Naive thymus-derived CD4-positive, alpha-beta T cell (primary cell): ENCODE measurements at regions not wholly inside any gene's neighbourhood (a gene's known extent, or its start where the extent isn't known, plus 50 kb on each side); places are given as distances from the start of the nearest gene placed in this dataset.

Experiments
- ATAC-seq: fragments of 150-1000 bp; cut with Tn5 transposase; 2 replicates; pipeline ENCODE4 v1.10.0; 2021; ENCODE audit warnings: mild to moderate bottlenecking, moderate library complexity
- CTCF ChIA-PET: fragments of 350-600 bp; sonication (Branson Sonifier 250); formaldehyde crosslinking; loops from one replicate; lab custom pipeline; 2021; ENCODE audit warnings: antibody characterized with exemption; lab: Charles Lee
- POLR2A ChIA-PET: fragments of 350-600 bp; sonication (Branson Sonifier 250); formaldehyde crosslinking; loops from one replicate; lab custom pipeline; 2021; ENCODE audit warnings: antibody characterized with exemption, inconsistent platforms; lab: Charles Lee
- DNase-seq, 9 donors: peaks; one replicate each; pipeline versions ENCODE4 v3.0.0 to v3.0.0-alpha.2; 2020 to 2022; ENCODE audit warnings: mixed read lengths in 1 of 9
- H3K27ac ChIP-seq: one replicate; pipeline ENCODE4 v1.7.0; 2013; ENCODE audit warnings: mild to moderate bottlenecking, low read depth, low read length, moderate library complexity
- H3K27me3 ChIP-seq, 2 donors: one replicate each; pipeline ENCODE4 v1.7.0; 2013; ENCODE audit warnings: low read length in 2 of 2, mild to moderate bottlenecking in 2 of 2, moderate library complexity in 2 of 2; ENCODE audit not compliant: control insufficient read depth in 2 of 2, insufficient read depth in 2 of 2
- H3K36me3 ChIP-seq, 3 experiments: 1 replicate in 2 of 3; 2 replicates in 1 of 3; pipeline ENCODE4 v1.7.0; 2013; ENCODE audit warnings: low read length in 3 of 3, mild to moderate bottlenecking in 3 of 3, moderate library complexity in 1 of 3; ENCODE audit not compliant: insufficient read depth in 3 of 3, control insufficient read depth in 2 of 3
- H3K4me1 ChIP-seq, 2 donors: one replicate each; pipeline ENCODE4 v1.7.0; 2013; ENCODE audit warnings: low read length in 2 of 2, mild to moderate bottlenecking in 2 of 2, moderate library complexity in 1 of 2; ENCODE audit not compliant: control insufficient read depth in 2 of 2, insufficient read depth in 2 of 2
- H3K4me3 ChIP-seq: 2 replicates; pipeline ENCODE4 v1.7.0; 2013; ENCODE audit warnings: mild to moderate bottlenecking, low read length
- H3K9me3 ChIP-seq, 3 experiments: 1 replicate in 2 of 3; 2 replicates in 1 of 3; pipeline ENCODE4 v1.7.0; 2013; ENCODE audit warnings: low read length in 3 of 3; ENCODE audit not compliant: control insufficient read depth in 2 of 3
- H3K27ac Mint-ChIP-seq, 9 donors: one replicate each; pipeline ENCODE4 v1.8.0; 2020 to 2022; ENCODE audit warnings: mixed read lengths in 9 of 9, mild to moderate bottlenecking in 8 of 9, moderate library complexity in 5 of 9, inconsistent platforms in 2 of 9
- H3K27me3 Mint-ChIP-seq, 5 donors: one replicate each; pipeline ENCODE4 v1.8.0; 2021 to 2022; ENCODE audit warnings: mixed read lengths in 5 of 5, mild to moderate bottlenecking in 1 of 5
- H3K36me3 Mint-ChIP-seq, 5 donors: one replicate each; pipeline ENCODE4 v1.8.0; 2020 to 2022; ENCODE audit warnings: mixed read lengths in 5 of 5, mild to moderate bottlenecking in 3 of 5, inconsistent platforms in 1 of 5
- H3K4me1 Mint-ChIP-seq, 7 donors: one replicate each; pipeline ENCODE4 v1.8.0; 2020 to 2022; ENCODE audit warnings: mixed read lengths in 7 of 7, mild to moderate bottlenecking in 3 of 7, inconsistent platforms in 1 of 7
- H3K4me3 Mint-ChIP-seq, 10 donors: one replicate each; pipeline ENCODE4 v1.8.0; 2020 to 2022; ENCODE audit warnings: mild to moderate bottlenecking in 10 of 10, mixed read lengths in 10 of 10, moderate library complexity in 6 of 10, inconsistent platforms in 2 of 10
- H3K9me3 Mint-ChIP-seq, 11 donors: one replicate each; pipeline ENCODE4 v1.8.0; 2020 to 2022; ENCODE audit warnings: mixed read lengths in 11 of 11, mild to moderate bottlenecking in 4 of 11, inconsistent platforms in 1 of 11, moderate library complexity in 1 of 11
- intact Hi-C, 2 donors: fragments of 100-400 bp; cut with micrococcal nuclease; formaldehyde crosslinking; loops; one replicate each; pipeline ENCODE4 v1.15.1; 2023

DNA sequence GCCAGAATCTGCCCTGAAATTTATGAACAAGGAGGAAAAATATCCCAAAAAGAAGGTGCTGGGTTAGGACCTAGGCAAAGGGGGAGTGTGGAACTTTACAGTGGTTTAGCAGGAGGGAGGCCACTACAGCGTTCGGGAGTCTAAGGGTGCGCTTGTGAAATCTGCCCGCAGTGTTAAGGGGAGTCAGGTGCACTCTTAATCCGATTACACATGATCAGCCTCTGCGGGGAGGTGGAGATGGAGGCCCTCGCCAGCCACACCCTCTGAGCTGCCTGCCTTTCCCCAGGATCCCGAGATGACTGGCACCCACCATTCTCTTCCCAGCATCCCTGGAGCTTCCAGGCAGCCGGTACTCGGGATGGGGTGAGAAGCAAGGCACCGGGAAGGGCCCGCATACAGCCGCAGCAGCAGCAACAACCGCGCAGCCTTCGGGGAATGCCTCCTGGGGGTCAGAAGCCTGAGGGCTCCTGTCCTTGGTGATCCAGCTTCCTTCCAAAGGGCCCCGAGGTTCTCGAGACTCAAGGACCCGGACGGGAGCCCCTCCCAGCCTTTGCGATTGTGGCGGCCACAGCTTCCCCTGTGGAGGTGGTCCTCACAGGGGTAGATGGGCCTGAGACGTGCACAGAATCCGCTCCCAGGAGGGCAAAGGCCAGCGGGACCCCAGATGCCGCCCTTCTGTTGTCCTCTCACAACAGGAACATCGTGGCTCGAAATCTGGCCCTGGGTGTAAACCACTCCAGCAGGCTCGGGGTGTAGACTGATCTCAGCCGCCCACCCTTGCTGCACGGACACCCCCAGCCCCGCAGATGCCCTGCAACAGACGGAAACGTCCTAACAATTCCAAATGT lies 57.3 kb upstream of the CST7 start:
- H3K36me3 Mint-ChIP-seq = no peaks in the 10 kb centered on the region
- H3K27me3 ChIP-seq = no peaks in the 10 kb centered on the region
- DNase-seq (no peak), ATAC-seq (no peak)
- H3K4me3 ChIP-seq = no peak overlapping the region
- peaks cover 0 to 10% (median 4%) of the 10 kb centered on the region in 5 donors for H3K27me3 Mint-ChIP-seq
- intact Hi-C loops = no loop called here
- peaks cover 0 to 2% (median 0%) of the 10 kb centered on the region in 11 donors for H3K9me3 Mint-ChIP-seq
- no peaks in the 10 kb centered on the region for H3K9me3 ChIP-seq
- no peaks in the 10 kb centered on the region for H3K4me1 Mint-ChIP-seq
- no peak overlapping the region for H3K4me3 Mint-ChIP-seq
- no peaks in the 10 kb centered on the region for H3K36me3 ChIP-seq
- ChIA-PET CTCF (no interaction called here), POLR2A (no interaction called here)
- no peaks in the 10 kb centered on the region for H3K4me1 ChIP-seq
- no peak overlapping the region for H3K27ac ChIP-seq
- no peak overlapping the region for H3K27ac Mint-ChIP-seq

DNA sequence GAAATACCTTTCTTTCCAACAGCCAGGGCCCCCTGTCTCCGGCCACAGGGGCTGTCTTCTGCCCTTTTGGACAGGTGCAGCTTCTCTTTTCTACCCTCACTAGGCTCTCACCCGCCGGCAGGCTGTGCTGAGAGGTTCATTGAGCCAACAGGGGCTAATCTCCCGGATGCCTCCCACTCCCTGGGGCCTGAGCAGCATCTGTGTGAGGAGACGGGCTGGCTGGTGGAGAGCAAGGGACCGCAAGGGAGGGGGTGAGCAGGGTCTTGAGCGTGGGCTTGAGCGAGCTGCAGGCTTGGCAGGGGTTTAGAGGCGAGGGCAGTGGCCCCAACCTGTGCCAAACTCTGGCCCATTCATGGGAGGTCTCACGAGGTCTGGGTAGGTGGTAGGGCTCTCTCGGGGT lies 56.5 kb upstream of the CST7 start:
- no peak overlapping the region for H3K27ac ChIP-seq
- intact Hi-C loops = no loop called here
- POLR2A ChIA-PET = no interaction called here
- H3K9me3 ChIP-seq = no peaks in the 10 kb centered on the region
- ATAC-seq (no peak), DNase-seq (no peak)
- H3K36me3 ChIP-seq = no peaks in the 10 kb centered on the region
- H3K27me3 Mint-ChIP-seq = peaks cover 0 to 9% (median 4%) of the 10 kb centered on the region in 5 donors
- H3K9me3 Mint-ChIP-seq = peaks cover 0 to 5% (median 1%) of the 10 kb centered on the region in 11 donors
- CTCF ChIA-PET = no interaction called here
- no peaks in the 10 kb centered on the region for H3K4me1 Mint-ChIP-seq
- H3K4me3 Mint-ChIP-seq = no peak overlapping the region
- no peak overlapping the region for H3K27ac Mint-ChIP-seq
- H3K27me3 ChIP-seq = no peaks in the 10 kb centered on the region
- H3K36me3 Mint-ChIP-seq = no peaks in the 10 kb centered on the region
- no peak overlapping the region for H3K4me3 ChIP-seq
- H3K4me1 ChIP-seq = no peaks in the 10 kb centered on the region

DNA sequence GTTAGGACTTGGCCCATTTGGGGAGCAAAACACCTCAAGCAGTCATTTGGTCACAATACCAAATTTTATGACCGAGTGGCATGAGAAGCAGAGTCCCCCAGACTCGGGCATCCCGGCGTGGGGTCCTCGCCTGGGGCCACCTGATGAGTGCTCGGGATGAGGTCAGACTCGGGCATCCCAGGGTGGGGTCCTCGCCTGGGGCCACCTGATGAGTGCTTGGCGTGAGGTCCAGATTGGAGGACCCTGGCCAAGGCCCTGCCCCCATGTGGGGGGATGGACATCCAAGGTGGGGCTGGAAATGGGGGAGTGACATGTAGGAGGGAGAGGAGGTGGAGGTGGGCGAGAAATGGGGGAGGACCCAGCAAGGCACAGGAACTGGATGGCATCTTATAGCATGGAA lies 56.1 kb upstream of the CST7 start:
- ChIA-PET POLR2A (no interaction called here), CTCF (no interaction called here)
- Histone ChIP-seq H3K4me1 (no peaks in the 10 kb centered on the region), H3K36me3 (no peaks in the 10 kb centered on the region), H3K27ac (no peak overlapping the region), H3K9me3 (no peaks in the 10 kb centered on the region), H3K4me3 (no peak overlapping the region), H3K27me3 (no peaks in the 10 kb centered on the region)
- Mint-ChIP-seq H3K4me1 (no peaks in the 10 kb centered on the region), H3K4me3 (no peak overlapping the region), H3K9me3 (peaks cover 0 to 7% (median 1%) of the 10 kb centered on the region in 11 donors), H3K27ac (no peak overlapping the region), H3K27me3 (peaks cover 0 to 6% (median 0%) of the 10 kb centered on the region in 5 donors), H3K36me3 (no peaks in the 10 kb centered on the region)
- DNase-seq (no peak), ATAC-seq (no peak)
- intact Hi-C loops = no loop called here

DNA sequence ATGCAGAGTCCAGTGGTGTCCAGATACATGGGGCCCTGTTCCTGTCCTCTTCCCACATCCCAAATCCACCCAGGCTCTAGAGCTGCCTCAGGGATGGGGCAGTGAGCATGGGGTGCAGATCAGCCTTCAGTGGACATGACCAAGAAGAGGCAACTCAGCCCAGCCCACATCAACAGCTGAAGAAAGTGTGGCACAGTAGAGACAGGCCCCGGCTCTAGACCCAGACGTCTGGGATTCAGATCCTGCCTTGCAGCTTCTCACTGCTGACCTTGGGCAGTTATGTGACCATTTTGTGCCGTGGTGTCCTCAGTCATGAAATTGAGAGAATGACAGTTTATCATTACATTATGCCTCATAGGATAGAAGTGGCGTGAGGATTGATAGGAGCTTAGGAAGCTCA lies 54.6 kb upstream of the CST7 start:
- Histone ChIP-seq H3K4me3 (no peak overlapping the region), H3K4me1 (no peaks in the 10 kb centered on the region), H3K9me3 (peaks cover 0 to 14% (median 2%) of the 10 kb centered on the region in 3 experiments), H3K36me3 (no peaks in the 10 kb centered on the region), H3K27ac (no peak overlapping the region), H3K27me3 (no peaks in the 10 kb centered on the region)
- Mint-ChIP-seq H3K9me3 (peaks cover 0 to 22% (median 9%) of the 10 kb centered on the region in 11 donors), H3K36me3 (peaks cover 0 to 9% (median 6%) of the 10 kb centered on the region in 5 donors), H3K27me3 (no peaks in the 10 kb centered on the region), H3K4me3 (no peak overlapping the region), H3K27ac (no peak overlapping the region), H3K4me1 (peaks cover 0 to 2% (median 0%) of the 10 kb centered on the region in 7 donors)
- POLR2A ChIA-PET = no interaction called here
- ATAC-seq (no peak), DNase-seq (no peak)
- intact Hi-C loops = no loop called here
- CTCF ChIA-PET = no interaction called here

DNA sequence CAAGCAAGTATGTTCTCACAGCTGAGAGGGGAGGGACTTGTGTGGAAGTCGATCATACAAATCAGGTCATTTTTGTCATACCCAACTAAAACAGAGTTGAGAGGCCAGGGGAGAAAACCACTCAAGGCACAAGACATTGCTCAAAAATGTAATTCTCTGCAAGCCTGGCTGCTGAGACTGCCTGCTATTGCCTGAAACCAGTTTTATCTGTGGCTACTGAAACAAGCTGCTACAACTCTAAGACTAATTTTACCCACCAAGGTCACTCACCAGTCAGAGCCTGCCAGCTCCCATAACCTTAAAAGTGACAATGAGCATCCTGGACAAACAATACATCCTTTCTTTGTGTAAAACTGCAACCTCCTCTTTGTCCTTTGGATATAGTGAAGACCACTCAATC lies 54.1 kb upstream of the CST7 start:
- no peak overlapping the region for H3K4me3 Mint-ChIP-seq
- H3K4me3 ChIP-seq = no peak overlapping the region
- H3K9me3 ChIP-seq = peaks cover 0 to 18% (median 6%) of the 10 kb centered on the region in 3 experiments
- peaks cover 0 to 27% (median 14%) of the 10 kb centered on the region in 11 donors for H3K9me3 Mint-ChIP-seq
- CTCF ChIA-PET = no interaction called here
- intact Hi-C loops = no loop called here
- no peaks in the 10 kb centered on the region for H3K27me3 Mint-ChIP-seq
- H3K4me1 Mint-ChIP-seq = peaks cover 0 to 2% (median 0%) of the 10 kb centered on the region in 7 donors
- no peaks in the 10 kb centered on the region for H3K27me3 ChIP-seq
- H3K36me3 Mint-ChIP-seq = peaks cover 0 to 14% (median 6%) of the 10 kb centered on the region in 5 donors
- DNase-seq (no peak), ATAC-seq (no peak)
- POLR2A ChIA-PET = no interaction called here
- no peak overlapping the region for H3K27ac ChIP-seq
- no peaks in the 10 kb centered on the region for H3K4me1 ChIP-seq
- no peak overlapping the region for H3K27ac Mint-ChIP-seq
- H3K36me3 ChIP-seq = no peaks in the 10 kb centered on the region

DNA sequence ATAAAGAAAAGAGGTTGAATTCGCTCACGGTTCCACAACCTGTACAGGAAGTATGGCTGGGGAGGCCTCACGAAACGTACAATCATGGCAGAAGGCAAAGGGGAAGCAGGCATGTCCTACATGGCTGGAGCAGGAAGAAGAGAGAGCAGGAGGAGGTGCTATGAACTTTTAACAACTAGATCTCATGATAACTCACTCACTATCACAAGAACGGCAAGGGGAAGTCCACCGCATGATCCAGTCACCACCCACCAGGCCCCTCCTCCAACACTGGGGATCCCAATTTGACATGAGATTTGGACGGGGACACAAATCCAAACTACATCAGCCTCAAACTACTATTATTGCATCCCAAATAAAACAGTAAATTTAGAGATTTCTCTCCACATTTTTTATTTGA lies 53.6 kb upstream of the CST7 start:
- CTCF ChIA-PET = no interaction called here
- Mint-ChIP-seq H3K27me3 (no peaks in the 10 kb centered on the region), H3K4me1 (peaks cover 0 to 2% (median 0%) of the 10 kb centered on the region in 7 donors)

More for the DNA sequence above, 53.6 kb upstream of the CST7 start:
- Mint-ChIP-seq H3K27ac (no peak overlapping the region), H3K4me3 (no peak overlapping the region), H3K9me3 (peaks cover 0 to 32% (median 14%) of the 10 kb centered on the region in 11 donors), H3K36me3 (peaks cover 0 to 14% (median 6%) of the 10 kb centered on the region in 5 donors)
- Histone ChIP-seq H3K9me3 (peaks cover 0 to 23% (median 6%) of the 10 kb centered on the region in 3 experiments), H3K36me3 (no peaks in the 10 kb centered on the region), H3K4me3 (no peak overlapping the region), H3K27ac (no peak overlapping the region), H3K4me1 (no peaks in the 10 kb centered on the region), H3K27me3 (no peaks in the 10 kb centered on the region)
- POLR2A ChIA-PET = no interaction called here
- ATAC-seq (no peak), DNase-seq (no peak)
- intact Hi-C loops = no loop called here
